Parathyroid adenoma (tissue), 2 donors: ENCODE measurements at regions not wholly inside any gene's neighbourhood (a gene's known extent, or its start where the extent isn't known, plus 50 kb on each side); places are given as distances from the start of the nearest gene placed in this dataset.

Source experiments
- H2AFZ ChIP-seq: fragments of 300-600 bp; sonication (generic); one replicate; pipeline ENCODE4 v1.7.0; 2017; ENCODE audit warnings: antibody characterized with exemption, mild to moderate bottlenecking
- H3K27ac ChIP-seq: fragments of 300-600 bp; sonication (generic); one replicate; pipeline ENCODE4 v1.7.0; 2017
- H3K27me3 ChIP-seq: fragments of 300-600 bp; sonication (generic); one replicate; pipeline ENCODE4 v1.7.0; 2017; ENCODE audit warnings: low read length; ENCODE audit not compliant: control insufficient read depth, insufficient read depth
- H3K36me3 ChIP-seq: fragments of 300-600 bp; sonication (generic); one replicate; pipeline ENCODE4 v1.7.0; 2017; ENCODE audit warnings: low read length; ENCODE audit not compliant: control insufficient read depth, insufficient read depth
- H3K4me1 ChIP-seq: fragments of 300-600 bp; sonication (generic); one replicate; pipeline ENCODE4 v1.7.0; 2017; ENCODE audit warnings: control low read depth
- H3K4me2 ChIP-seq: fragments of 300-600 bp; sonication (generic); one replicate; pipeline ENCODE4 v1.7.0; 2017; ENCODE audit warnings: low read length
- H3K4me3 ChIP-seq: fragments of 300-600 bp; sonication (generic); one replicate; pipeline ENCODE4 v1.7.0; 2017; ENCODE audit warnings: low read depth, low read length
- H3K79me2 ChIP-seq: fragments of 300-600 bp; sonication (generic); one replicate; pipeline ENCODE4 v1.7.0; 2017; ENCODE audit warnings: control low read depth
- H3K9ac ChIP-seq: fragments of 300-600 bp; sonication (generic); one replicate; pipeline ENCODE4 v1.7.0; 2017; ENCODE audit warnings: mild to moderate bottlenecking
- H3K9me3 ChIP-seq: fragments of 300-600 bp; sonication (generic); one replicate; pipeline ENCODE4 v1.7.0; 2017; ENCODE audit warnings: low read length; ENCODE audit not compliant: control insufficient read depth
- TF ChIP-seq, protein P1 (sequence below): fragments of 300-600 bp; sonication (generic); IDR thresholded peaks from one replicate; pipeline ENCODE4 v1.7.0; 2017; ENCODE audit warnings: antibody characterized with exemption, mild to moderate bottlenecking
- donor health status: primary hyperparathyroidism.

DNA sequence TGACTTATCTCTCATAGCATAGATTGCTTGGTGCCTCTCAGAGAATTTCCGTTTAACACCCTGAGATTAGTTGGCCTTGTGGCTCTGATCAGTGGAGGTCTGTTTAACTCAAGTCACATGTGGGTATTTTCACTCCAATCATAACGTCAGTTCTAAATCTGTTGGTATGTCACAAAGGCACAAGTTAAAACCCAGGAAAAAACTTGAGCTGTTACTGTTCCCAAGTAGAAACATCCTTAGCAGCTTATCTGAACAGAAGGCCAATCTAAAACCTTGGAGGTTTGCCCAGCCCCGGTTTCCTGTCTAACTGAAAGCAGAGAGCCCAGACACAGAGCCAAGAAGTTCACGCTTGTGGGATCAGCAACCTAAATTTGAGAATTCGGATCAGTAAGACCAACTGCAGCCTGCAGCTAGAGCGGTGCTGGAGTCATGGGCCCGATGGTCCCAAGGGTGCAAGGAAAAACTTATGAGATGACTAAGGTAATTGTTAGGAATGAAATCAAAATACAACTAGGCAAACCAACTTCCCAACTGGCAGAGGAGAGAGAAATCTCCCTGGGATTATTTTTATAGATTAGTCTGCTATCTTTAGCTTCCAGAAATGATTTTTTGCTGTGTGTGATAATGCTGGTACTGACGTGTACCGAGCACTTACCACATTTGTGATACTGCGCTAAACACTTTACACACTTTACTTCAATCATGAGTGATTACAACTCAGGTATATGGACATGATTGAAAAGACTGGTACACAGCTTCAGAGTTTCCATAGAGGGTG, 90.2 kb upstream of the C1orf21 start:
- Histone ChIP-seq H3K36me3 (no peaks in the 10 kb centered on the region), H3K27ac (peak overlapping the region; percentile 34), H3K27me3 (no peaks in the 10 kb centered on the region), H3K4me2 (peak overlapping the region; percentile 15), H3K79me2 (no peaks in the 10 kb centered on the region), H3K9ac (no peak overlapping the region), H3K4me1 (no peaks in the 10 kb centered on the region), H2AFZ (peak overlapping the region; percentile 46), H3K9me3 (no peaks in the 10 kb centered on the region), H3K4me3 (no peak overlapping the region)
- TF ChIP-seq, protein P1, sequence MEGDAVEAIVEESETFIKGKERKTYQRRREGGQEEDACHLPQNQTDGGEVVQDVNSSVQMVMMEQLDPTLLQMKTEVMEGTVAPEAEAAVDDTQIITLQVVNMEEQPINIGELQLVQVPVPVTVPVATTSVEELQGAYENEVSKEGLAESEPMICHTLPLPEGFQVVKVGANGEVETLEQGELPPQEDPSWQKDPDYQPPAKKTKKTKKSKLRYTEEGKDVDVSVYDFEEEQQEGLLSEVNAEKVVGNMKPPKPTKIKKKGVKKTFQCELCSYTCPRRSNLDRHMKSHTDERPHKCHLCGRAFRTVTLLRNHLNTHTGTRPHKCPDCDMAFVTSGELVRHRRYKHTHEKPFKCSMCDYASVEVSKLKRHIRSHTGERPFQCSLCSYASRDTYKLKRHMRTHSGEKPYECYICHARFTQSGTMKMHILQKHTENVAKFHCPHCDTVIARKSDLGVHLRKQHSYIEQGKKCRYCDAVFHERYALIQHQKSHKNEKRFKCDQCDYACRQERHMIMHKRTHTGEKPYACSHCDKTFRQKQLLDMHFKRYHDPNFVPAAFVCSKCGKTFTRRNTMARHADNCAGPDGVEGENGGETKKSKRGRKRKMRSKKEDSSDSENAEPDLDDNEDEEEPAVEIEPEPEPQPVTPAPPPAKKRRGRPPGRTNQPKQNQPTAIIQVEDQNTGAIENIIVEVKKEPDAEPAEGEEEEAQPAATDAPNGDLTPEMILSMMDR = no peak

DNA sequence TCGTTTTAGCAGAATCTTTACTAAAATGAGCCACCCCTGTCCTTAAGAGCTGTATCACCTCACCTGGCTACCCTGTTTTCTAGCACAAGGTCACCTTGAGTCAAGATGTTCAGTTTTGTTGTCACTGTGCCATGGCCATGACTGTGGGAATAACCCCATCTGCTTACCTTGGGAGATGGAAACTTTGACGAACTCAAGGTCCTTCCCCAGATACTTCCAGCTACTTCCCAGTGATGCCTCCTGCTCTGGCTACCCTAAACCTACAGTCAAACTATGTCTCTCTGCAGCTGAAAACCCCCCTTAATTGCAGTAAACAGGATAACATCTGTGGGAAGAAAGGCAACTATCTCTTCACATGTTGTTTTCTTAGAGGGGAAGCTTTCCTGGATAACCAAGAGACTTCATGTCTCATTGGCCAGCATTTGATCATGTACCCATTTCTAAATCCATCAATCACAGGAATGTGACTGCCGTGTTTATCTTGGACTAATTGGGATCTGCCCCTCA, 89.5 kb upstream of the C1orf21 start:
- no peaks in the 10 kb centered on the region for H3K4me1 ChIP-seq
- H3K4me3 ChIP-seq = no peak overlapping the region
- no peaks in the 10 kb centered on the region for H3K27me3 ChIP-seq
- no peak overlapping the region for H3K4me2 ChIP-seq
- no peaks in the 10 kb centered on the region for H3K36me3 ChIP-seq
- H3K79me2 ChIP-seq = no peaks in the 10 kb centered on the region
- H2AFZ ChIP-seq = no peak overlapping the region
- TF ChIP-seq, protein P1 = no peak
- H3K27ac ChIP-seq = peak overlapping the region; percentile 11
- H3K9me3 ChIP-seq = no peaks in the 10 kb centered on the region
- no peak overlapping the region for H3K9ac ChIP-seq

DNA sequence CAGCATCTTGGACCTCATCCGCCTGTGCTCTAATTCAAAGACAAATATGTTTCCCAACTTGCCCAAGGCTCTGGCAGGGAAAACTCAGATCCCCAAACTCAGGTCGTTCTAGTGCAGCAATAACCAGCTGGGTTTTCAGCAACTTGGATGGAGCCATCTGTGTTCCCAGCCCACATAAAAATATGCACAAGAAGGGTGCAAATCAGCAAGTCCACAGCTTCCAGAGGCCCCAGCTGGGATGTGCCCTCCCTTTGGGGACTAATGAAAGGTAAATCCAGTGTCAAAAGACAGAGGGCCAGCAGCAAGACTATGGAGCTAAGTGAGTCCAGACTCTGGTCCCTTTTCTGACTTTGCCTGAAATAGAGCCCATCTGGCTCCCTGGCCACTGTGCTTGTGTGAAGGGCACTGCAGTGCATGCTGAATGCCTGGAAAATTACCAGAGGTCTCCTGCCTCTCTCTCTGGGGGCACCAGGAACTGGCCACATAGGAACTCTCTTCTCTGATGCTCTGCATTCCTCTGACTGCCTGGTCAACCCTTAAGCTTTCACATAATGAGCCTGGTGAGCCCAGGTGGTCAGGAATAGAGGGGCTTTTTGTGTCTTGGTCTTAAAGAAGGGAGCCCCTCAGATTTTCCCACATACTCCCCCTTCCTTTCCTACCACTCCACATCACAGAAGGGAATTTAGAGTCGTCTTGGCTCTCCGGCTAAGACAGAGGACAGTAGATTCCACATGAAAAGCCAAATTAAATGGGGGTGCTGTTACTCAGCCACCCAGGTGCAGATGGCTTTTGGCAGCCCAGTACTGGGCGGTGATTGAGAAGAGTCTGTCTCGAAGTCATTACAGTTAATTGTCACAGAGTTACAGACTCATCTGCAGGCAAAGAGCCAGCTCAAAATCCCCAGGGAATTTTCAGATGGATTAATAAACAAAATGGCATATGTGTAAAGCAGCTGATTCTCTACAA, 88.1 kb upstream of the C1orf21 start:
- TF ChIP-seq, protein P1 = no peak
- Histone ChIP-seq H3K27ac (no peak overlapping the region), H3K4me1 (no peaks in the 10 kb centered on the region), H3K4me3 (no peak overlapping the region), H3K79me2 (no peaks in the 10 kb centered on the region), H3K27me3 (no peaks in the 10 kb centered on the region), H3K36me3 (no peaks in the 10 kb centered on the region), H3K9me3 (no peaks in the 10 kb centered on the region), H3K4me2 (no peak overlapping the region), H3K9ac (no peak overlapping the region), H2AFZ (no peak overlapping the region)

DNA sequence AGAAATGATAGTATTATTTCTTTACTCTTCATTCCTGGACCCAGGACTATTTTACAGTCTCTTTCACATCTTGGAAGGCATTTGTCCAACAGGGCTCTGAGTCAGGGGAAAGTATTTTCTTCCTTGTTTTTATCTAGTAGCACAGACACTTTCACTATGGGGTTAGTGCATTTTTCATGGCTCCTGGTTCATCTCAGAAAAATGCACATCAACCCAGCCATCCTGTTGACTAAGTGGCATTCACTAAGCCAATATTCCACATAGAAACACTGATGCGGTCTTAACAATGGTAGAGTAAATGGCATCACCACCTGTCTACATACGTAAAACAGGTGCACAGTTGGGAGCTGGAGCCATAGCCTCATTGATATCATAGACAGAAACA, 87.4 kb upstream of the C1orf21 start:
- Histone ChIP-seq H2AFZ (no peak overlapping the region), H3K4me3 (no peak overlapping the region), H3K9ac (no peak overlapping the region), H3K79me2 (no peaks in the 10 kb centered on the region), H3K27me3 (no peaks in the 10 kb centered on the region), H3K36me3 (no peaks in the 10 kb centered on the region), H3K9me3 (no peaks in the 10 kb centered on the region), H3K4me1 (no peaks in the 10 kb centered on the region), H3K4me2 (no peak overlapping the region), H3K27ac (no peak overlapping the region)
- TF ChIP-seq, protein P1 = no peak
